D721Med (cell line): ENCODE measurements at regions not wholly inside any gene's neighbourhood (a gene's known extent, or its start where the extent isn't known, plus 50 kb on each side); places are given as distances from the start of the nearest gene placed in this dataset.

Source experiments
- DNase-seq: peaks from one replicate; pipeline ENCODE4 v3.0.0; 2011; ENCODE audit warnings: low spot score; ENCODE audit not compliant: insufficient read length
- FAIRE-seq: peaks from 2 replicates; lab custom pipeline; 2011; peaks lifted over from hg19 to GRCh38; lab: Jason Lieb, UNC
- TF ChIP-seq, protein P1 (sequence below): IDR thresholded peaks from 2 replicates; pipeline ENCODE4 v1.5.1; 2012; ENCODE audit warnings: mild to moderate bottlenecking, control low read depth; ENCODE audit not compliant: insufficient read depth; ENCODE audit errors: missing control alignments

DNA sequence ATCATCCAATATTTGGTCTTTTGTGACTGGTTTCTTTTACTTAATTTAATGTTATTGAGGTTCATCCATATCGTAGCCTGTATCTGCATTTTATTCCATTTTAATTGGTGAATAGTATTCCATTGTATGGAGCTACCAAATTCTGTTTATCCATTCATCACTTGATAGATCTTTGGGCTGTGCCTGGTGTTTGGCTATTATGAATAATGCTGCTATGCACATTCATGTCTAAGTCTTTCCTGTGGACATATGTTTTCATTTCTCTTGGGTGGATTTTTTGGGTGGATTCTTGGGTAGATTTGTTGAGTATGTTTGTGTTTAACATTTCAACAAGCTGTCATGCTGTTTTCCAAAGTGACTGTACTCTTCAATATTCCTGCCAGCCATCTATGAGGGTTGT, 52.5 kb upstream of the NEDD4L start:
- FAIRE-seq (no peak), DNase-seq (no peak)
- TF ChIP-seq, protein P1, sequence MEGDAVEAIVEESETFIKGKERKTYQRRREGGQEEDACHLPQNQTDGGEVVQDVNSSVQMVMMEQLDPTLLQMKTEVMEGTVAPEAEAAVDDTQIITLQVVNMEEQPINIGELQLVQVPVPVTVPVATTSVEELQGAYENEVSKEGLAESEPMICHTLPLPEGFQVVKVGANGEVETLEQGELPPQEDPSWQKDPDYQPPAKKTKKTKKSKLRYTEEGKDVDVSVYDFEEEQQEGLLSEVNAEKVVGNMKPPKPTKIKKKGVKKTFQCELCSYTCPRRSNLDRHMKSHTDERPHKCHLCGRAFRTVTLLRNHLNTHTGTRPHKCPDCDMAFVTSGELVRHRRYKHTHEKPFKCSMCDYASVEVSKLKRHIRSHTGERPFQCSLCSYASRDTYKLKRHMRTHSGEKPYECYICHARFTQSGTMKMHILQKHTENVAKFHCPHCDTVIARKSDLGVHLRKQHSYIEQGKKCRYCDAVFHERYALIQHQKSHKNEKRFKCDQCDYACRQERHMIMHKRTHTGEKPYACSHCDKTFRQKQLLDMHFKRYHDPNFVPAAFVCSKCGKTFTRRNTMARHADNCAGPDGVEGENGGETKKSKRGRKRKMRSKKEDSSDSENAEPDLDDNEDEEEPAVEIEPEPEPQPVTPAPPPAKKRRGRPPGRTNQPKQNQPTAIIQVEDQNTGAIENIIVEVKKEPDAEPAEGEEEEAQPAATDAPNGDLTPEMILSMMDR, result no peak

DNA sequence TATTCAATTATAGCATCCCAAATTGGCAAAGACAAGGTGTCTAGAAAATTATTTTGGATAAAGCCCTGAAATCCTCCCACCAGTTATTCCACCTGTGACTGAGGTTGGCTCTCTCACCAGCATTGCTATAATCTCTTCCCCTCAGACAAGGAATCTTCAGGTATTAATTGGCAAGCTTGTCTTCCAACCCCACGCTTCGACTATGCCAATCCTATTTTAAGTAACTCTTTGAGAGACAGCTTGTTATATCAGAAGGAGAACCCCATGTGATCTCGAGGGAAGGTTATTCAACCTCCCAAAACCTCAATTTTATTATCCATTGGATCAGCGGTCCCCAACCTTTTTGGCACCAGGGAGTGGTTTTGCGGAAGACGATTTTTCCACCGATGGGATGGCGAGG, 54.5 kb upstream of the NEDD4L start:
- DNase-seq (no peak), FAIRE-seq (peak; percentile 95)
- TF ChIP-seq, protein P1, result no peak

DNA sequence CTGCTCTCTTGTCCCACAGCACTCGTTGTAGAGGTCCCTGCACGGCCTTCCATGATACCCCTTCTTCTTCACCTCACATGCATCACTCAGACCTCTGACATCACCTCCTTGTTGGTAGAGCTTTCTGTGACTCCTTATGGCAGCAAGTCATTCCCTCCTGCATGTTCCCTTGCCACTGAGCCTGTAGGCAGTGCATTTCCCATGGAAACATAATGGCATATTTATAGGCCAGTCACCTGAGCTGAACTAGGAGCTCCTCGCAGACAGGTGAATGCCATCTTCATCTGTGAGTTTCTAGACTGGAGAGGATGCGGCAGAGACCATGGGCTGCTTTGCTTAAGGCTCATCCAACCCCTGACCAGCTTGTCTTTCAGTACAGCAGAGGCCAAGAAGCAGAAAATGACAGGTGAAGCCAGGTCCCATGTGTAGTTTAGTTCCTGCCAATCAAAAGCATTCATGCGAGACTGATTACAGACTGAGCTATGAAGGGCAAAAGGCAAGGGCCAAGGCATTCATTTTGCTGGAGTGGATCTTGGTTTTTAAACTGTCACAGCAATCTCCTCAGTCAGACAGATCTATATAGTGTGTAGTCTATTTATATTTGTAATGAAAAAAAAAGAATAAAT, 59.4 kb upstream of the NEDD4L start:
- DNase-seq (no peak), FAIRE-seq (peak; percentile 69)
- TF ChIP-seq, protein P1, result no peak

- DNase-seq (no peak), FAIRE-seq (peak; percentile 93)
- TF ChIP-seq, protein P1, result no peak
Measured at GRCh38 chr18:57983965-57984364, 60.1 kb upstream of the NEDD4L start.

DNA sequence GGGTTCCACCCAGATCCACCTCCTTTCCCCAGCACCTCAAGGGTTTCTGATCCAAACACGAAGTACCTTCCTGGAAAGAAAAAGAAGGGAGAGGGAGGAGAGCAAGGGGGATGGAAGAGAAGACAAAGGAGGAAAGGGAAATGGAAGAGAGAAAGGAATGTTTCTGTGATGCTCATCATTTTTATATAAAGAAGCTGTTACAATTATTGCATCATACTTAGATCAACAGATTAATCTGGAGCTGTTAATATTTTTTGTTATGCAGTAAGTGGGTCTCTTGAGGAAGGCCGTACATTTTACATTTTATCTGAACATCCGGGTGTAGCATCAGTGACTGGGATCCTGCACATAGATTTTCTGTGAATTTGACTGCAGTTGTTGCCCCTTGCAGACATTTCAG, 60.6 kb upstream of the NEDD4L start:
- no peak for DNase-seq
- TF ChIP-seq, protein P1, result no peak
- FAIRE-seq, result peak; percentile 89

GRCh38 chr18:57982372-57983021, 61.5 kb upstream of the NEDD4L start:
- TF ChIP-seq, protein P1, result no peak
- FAIRE-seq (peak; percentile 97), DNase-seq (peak; percentile 44)
